ENCODE measurements at regions not wholly inside any gene's neighbourhood (a gene's known extent, or its start where the extent isn't known, plus 50 kb on each side); places are given as distances from the start of the nearest gene placed in this dataset.

DNA sequence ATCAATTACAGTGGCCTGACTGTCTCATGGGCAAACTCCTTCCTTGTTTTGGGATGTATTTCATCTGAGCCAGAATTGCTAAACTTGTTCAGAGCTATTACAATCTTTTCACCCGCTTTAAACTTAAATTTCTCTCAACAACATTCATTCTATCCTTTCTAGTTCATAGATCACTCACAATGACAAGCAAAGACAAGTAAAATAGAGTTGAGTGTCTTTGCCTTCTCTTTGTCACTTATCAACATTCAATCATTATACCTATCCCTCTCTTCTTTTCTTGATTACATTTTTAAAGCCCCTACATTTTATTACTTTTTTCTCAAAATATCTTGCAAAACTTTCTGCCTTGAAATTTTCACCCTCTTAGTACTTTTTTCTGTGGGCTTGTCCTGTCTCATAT is 1113.1 kb downstream of the PCDH17 start:
- DNase-seq (ENCODE audit: low read depth), result no peak

DNA sequence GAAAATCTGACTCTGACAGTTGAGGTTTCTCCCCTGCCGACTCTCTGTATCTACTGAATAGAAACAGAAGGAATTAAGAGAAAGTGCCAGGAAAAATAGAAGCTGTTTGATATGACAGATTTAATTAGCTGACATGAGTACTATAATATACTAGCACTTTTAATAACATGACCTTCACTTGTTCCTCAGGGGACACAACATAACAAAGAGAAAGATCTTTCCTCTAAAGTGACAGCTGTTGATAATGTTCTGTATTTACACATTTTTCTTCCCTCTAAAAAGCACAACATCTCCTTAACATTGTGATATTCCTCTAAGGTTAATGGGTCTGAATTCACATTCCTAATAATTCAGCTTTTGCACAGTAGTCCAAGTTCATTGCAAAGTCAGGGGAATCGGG is 1136.0 kb downstream of the PCDH17 start:
- DNase-seq (ENCODE audit: low read depth), result no peak

DNA sequence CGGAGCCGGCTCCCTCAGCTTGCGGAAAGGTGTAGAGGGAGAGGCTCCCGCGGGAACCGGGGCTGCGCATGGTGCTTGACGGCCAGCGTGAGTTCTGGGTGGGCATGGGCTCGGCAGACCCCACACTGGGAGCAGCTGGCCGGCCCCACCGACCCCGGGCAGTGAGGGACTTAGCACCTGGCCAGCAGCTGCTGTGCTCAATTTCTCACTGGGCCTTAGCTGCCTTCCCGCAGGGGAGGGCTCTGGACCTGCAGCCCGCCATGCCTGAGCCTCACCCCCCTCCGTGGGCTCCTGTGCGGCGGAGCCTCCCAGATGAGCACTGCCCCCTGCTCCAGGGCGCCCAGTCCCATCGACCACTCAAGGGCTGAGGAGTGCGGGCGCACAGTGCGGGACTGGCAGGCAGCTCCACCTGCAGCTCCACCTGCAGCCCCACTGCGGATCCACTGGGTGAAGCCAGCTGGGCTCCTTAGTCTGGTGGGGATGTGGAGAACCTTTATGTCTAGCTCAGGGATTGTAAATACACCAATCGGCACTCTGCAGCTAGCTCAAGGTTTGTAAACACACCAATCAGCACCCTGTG is 1141.8 kb downstream of the PCDH17 start:
- no peak for DNase-seq (ENCODE audit: low read depth)

DNA sequence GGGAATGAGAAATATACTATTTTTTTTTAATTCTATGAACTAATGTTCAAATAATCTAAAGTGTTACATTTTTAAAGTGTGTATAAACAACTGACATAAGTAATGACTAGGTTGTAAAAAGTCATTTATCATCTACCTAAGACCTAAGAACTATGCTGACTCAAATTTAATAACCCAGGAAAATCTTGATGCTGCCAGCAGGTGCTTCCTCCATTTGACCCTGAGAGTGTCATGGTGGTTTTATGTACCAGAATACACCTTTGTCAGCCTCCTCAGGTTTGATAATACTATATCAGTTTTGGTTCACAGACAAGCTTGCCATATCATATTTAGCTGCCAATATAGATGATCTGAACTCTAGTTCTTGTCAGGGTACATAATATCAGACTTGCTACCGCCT is 1151.2 kb downstream of the PCDH17 start:
- DNase-seq (ENCODE audit: low read depth), result no peak

DNA sequence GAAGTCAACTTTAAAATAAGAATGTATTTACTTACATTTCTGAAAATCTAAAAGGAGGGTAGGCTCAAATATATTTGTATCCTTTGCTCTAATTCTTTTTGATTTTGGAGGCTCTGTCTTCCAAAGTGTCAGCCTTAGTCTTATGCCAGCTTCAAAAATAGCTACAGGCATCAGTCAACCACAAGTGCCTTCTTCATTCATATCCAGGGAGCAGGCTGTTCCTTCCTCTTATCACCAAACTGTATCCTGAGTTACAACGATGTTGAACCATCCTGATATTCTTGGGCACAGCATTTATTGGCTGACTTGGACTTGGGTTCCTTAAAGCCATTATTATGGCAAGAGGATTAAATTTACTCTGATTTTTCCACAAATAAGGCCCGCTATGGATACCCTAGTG is 1161.3 kb downstream of the PCDH17 start:
- DNase-seq (ENCODE audit: low read depth), result no peak

DNA sequence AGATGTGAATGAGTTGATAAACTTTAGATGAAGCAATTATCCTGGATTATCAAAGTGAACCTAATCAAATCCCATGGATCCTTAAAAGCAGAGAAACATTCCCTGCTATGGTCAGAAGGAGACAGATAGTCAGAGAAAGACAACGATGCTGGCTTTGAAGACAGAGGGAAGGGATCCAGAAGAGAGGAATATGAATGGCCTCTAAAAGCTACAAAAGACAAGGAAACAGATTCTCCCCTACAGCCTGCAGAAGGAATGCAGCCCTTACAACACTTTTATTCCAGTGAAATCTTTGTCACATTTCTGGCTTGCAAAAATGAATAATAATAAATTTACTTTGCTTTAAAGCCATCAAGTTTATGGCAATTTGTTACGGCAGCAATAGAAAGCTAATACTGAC is 1164.2 kb downstream of the PCDH17 start:
- DNase-seq (ENCODE audit: low read depth), result no peak

DNA sequence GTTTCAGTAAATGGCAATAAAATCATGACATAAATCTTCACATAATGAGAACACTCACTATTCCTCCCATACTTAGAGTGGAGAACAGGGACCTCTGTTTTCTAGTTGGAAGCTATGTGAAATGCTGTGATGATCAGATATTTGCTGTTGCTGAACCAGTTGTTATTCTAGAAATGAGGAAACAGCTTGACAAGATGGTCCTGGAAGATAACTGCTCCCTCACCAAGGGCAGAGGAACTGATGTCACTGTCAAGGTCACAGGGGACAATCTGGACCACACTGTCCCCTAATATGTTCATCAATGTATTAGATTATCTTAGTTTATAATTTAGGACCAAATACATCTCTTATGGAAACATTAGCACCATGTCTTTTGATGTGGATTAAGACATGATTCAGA is 1173.3 kb downstream of the PCDH17 start:
- no peak for DNase-seq (ENCODE audit: low read depth)

DNA sequence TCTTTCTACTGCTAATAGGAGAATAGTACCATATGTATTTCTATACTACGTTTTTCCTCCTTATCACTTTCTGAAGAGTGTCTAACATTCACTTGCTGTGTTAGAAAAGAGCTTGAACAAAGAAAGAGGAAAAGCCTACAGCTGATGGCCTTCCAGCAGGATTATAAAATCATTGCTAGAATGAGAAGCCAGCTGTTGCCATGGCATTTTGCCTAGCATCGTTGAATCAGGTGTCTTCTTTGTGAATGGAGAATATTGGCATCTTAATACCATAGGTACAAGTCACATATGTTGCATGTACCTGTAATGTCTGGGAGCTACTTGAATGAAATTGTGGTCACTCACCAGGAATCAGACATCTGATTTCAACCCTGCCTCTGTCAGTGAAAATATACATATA is 1174.9 kb downstream of the PCDH17 start:
- DNase-seq (ENCODE audit: low read depth), result no peak

DNA sequence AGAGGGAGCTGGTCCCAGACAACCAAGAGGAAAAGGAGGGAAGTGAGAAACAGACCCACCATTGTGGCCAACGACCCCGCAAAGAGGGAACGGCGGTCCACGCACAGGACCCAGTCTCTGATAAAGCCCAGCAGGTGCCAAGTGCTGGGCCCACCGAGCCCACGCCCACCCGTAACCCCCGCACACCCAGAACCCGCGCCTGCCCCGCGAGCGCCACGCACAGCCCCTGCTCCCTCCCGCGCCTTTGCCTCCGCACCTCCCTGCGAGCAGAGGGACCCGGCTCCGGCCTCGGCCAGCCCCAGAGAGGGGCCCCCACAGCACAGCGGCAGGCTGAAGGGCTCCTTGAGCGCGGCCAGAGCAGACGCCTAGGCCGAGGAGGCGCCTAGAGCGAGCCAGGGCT is 1192.2 kb downstream of the PCDH17 start:
- no peak for DNase-seq (ENCODE audit: low read depth)

DNA sequence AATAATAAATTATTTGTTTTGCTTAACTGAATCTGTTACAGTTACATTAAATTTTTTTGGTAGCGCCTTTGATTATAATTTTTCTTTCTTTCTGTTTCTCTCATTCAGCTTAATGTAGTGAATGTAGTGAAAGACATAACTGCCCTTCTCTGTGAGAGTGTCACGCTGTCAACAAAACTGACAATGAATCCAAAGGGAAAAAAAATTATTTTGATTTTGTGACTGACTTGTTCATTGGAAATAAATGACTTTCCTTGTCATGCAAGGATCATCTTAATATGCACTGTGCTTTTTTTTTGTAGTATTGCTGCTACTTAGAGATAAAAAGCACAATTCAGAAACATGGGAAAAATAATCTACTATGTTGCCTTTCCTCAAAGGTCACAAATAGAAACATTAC is 1196.4 kb downstream of the PCDH17 start:
- DNase-seq (ENCODE audit: low read depth), result no peak

DNA sequence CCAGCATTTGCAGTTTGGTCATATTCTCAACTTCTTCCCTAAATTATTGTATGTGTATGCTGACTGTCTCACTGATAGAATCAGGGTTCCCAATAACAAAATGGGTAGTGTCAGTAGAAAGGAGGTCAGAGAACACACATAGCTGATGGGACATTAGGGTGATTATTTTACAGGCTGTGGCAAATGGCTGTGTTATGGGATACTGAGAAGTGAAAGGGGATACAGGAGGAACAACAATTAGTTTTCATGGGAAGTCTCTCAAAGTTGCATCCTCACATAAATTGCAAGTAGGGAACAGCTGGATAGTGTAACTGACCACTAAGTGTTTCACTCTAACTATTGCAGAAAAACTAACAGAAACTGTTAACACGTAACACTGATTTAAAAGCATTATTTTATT is 1199.3 kb downstream of the PCDH17 start:
- DNase-seq (ENCODE audit: low read depth), result no peak

DNA sequence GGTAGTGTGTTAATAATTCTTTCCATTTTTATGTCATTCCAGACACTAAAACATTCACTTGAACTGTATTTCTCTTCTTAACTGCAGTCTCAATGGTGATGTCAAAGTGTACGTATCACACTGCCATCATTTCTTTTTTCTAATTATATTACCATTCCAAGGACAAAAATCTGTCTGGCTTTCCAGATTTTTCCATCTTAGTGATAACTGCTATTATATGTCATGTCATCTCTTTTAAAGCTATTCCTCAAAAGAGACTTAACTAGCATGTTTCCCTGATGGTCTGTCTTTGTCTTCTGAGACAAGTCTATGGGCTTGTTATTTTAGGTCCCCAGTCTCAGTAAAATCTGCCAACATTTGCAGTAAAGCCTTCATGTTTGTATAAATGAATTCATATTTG is 1207.1 kb downstream of the PCDH17 start:
- DNase-seq (ENCODE audit: low read depth), result no peak

DNA sequence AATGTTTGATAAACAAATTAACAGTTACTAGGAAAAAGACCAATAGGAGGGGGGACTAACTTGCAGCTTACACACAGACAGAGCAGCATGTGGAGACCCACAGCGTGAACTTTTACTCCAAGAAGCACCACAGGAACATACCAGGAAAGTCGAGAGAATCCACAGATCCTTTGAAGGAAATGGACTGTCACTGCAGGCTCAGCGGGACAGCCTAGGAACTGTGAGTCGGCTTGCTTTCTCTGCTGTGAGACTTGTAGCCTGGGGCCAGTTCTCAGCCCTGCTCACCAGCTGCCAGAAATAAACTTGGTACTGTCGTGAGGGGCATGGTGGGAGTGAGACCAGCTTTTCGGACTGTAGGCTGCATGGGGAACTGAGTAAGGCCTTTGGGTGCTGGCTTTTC is 1211.5 kb downstream of the PCDH17 start:
- DNase-seq (ENCODE audit: low read depth), result no peak

DNA sequence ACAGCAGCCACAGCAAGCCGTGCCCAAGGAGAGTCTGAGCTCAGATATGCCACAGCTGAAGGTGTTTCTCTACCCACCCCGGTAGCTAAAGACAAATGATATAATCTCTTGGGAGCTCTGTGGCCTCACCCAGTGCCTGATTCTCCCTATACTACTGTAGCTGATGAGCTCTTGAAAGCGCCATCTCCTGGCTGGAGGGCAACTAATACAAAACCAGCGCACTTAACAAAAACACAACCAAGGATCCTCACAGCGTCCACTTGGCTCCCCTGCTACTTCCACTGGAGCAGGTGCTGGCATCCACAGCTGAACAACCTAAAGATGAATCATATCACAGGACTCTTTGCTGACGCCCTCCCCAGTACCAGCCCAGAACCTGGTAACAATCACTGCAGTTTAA is 1212.0 kb downstream of the PCDH17 start:
- DNase-seq (ENCODE audit: low read depth), result peak; percentile 36

DNA sequence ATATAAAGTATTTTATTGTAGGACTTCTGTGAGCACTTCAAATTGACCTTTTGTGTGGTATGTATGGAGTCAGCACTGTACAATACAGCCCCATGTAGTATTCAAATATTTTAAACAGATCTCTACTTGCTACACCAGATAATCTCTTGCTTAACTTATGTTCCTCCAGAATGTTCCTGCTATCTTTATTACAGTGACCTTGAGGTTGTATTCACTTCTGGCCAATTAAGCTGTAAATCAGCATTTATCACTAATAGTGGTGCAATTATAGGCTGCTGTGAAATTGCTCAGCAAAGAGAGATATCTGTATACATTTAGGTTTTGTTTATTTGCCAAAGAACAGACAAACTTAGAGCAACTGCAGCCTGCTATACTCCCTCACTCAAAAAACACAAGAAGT is 1218.6 kb downstream of the PCDH17 start:
- DNase-seq (ENCODE audit: low read depth), result no peak

DNA sequence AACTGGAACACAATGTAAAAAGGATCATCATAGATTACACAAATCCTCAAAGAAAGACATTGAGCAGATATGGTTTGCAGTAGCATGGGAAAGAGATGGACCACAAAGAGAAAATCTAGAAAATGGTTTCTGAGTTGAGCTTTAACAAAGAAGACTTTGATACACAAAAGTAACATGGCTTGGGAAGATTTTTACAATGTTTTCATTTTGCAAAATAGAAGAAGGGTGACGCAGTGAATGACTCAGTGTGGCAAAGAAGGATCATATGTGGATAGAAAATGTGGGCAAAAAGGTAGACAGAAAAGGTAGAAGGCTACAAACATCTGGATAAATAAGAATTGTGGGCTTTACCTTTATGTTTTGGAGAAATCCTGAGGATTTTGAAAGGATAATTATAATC is 1220.5 kb downstream of the PCDH17 start:
- DNase-seq (ENCODE audit: low read depth), result peak; percentile 76

DNA sequence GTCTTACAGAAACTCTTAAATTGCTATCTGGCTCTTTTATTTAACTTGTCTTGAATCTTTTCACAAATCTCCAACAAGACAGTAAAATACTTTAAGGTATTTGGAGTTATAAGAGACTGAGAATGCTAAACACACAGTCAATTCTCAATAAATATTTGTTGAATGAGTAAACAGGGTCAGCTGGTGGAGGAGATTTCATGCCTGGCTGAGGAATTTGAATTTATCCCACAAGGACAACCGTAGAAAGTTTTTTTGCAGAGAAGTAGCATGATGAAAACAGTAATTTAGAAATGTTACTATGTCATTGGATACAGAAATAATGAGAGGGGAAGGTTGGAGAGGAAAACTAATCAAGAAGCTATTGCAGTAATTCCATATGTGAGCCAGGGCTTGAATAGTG is 1223.7 kb downstream of the PCDH17 start:
- DNase-seq (ENCODE audit: low read depth), result no peak

DNA sequence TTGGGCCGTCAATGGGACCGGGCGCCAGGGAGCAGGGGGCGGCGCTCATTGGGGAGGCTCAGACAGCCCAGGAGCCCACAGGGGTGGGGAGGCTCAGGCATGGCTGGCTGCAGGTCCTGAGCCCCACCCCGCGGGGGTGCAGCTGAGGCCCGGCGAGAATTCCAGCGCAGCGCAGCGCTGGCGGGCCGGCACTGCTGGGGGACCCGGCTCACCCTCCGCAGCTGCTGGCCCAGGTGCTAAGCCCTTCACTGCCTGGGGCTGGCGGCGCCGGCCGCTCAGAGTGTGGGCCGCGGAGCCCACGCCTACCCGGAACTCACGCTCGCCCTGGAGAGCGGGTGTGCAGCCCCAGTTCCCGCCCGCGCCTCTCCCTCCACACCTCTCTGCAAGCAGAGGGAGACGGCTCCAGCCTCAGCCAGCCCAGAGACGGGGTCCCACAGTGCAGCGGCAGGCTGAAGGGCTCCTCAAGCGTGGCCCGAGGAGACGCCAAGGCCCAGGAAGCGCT is 1227.4 kb downstream of the PCDH17 start:
- DNase-seq (ENCODE audit: low read depth), result no peak

DNA sequence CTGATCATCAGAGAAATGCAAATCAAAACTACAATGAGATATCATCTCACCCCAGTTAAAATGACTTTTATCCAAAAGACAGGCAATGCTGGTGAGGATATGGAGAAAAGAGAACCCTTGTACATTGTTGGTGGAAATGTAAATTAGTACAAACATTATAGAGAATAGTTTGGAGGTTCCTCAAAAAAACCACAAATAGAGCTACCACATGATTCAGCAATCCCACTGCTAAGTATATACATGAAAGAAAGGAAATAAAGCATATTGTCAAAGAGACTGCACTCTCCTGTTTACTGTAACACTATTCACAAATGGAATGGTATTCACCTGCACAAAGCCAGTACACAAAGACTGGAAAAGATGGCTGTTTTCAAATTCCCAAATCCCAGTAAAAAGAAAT is 1233.7 kb downstream of the PCDH17 start:
- no peak for DNase-seq (ENCODE audit: low read depth)

DNA sequence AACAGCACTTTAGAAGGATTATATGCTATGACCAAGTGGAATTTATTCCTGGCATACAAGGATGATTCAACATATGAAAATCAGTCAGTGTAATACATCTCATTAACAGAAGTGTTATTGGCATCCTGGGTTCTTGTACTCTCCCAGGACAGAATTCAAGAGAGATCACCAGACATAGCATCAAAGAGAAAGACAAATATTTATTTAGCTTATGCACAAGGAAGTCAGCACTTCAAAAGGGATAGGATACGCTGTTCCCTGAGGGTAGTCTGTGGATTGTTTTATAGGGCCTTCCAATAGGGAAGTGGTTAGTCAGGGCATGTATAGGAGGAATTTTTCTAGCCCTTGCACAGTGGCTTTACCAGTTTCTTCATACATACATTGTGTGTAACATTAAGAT is 1238.0 kb downstream of the PCDH17 start:
- DNase-seq (ENCODE audit: low read depth), result no peak

DNA sequence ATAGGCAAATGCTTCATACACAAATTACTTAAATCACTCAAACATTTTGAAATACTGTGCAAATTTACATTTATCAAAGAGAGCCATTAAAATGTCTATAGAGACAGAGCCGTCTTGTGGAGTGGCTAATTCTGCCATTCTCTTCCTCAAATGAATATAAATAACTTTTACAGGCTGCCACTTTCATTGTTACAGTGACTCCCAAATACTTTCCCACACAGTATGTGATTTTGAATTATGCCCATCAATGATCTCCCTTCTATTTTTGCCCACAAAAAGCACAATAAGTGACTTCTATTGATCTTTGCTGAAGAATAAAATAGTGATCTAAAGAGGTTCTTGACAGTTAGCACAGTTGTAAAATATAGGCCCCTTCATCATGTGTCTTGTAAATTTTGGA is 1244.9 kb downstream of the PCDH17 start:
- no peak for DNase-seq (ENCODE audit: low read depth)

DNA sequence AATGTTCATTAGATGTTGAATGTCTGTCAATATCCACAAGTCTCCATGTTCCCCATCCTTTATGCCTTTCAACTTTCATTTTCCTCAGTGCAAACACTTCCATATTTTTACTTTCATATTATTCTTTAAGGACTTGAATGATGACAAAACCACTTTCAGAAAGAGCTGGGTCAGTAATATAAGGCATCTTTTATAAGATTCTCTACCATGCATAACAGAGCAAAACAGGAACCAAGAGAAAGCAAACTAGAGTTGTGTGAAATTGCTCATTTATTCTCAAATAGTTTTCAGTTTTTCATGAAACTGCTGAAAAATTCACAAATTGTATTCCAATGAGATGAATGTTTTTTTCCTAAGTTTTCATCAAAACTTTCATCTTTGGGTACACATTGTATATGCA is 1247.6 kb downstream of the PCDH17 start:
- no peak for DNase-seq (ENCODE audit: low read depth)

DNA sequence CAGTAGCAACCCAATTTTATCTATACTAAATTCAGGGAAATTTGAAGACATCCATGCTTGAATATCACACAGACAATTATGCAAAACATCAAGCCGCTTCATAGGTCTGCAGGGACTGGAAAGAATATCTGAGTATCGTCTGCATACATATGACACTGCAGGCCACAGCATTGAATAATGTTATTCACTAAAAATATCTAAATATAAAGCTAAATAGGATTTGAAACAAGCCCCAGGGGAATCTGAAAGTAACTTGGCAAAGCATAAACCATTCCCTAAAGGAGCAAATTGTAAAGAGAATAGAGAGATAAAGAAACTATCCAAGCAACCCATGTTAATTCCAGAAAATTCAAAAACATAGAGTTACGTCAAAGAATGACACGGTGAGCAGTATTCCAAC is 1251.0 kb downstream of the PCDH17 start:
- DNase-seq (ENCODE audit: low read depth), result no peak

DNA sequence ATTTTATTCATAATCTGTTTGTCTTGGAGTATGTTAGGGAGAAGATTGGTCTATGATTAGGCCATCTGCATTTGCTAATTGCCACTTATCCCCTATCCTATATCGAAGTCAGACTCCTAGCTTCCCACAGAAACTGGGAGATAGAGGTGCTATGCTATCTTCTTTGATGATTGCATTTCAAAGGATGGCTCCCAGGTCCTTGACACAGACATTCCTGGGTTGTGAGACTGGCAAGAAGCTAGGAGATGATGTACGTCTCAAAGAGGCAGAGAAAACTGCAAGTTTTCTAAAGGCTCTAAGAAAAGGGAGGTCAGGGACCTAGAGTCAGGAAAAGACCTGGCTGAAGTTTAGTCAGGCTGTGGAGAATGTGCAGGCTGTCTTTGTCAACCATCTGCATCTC is 1251.9 kb downstream of the PCDH17 start:
- DNase-seq (ENCODE audit: low read depth), result no peak
